ENCODE measurements at regions not wholly inside any gene's neighbourhood (a gene's known extent, or its start where the extent isn't known, plus 50 kb on each side); places are given as distances from the start of the nearest gene placed in this dataset.

DNA sequence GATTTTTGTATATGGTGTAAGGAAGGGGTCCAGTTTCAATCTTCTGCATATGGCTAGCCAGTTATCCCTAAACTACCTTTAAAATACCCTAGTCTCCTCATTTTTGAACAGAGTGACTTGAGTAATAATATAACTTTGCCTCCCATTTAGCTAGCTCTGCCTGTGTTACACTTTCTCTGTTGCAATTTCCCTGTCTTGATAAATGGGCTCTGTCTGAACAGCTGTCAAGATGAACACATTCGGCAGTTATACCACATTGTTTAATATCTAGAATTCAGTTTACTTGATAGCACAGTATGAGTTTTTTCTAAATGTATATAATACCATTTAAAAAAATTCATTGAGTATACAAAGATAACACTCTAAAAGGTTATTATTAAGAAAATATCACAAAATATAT, 562.9 kb upstream of the FTMT start:
- Histone ChIP-seq H3K36me3 (no peaks in the 10 kb centered on the region), H3K27ac (no peak overlapping the region), H3K4me1 (replicated peaks) (no peaks in the 10 kb centered on the region), H3K4me3 (no peak overlapping the region), H3K27me3 (replicated peaks) (no peaks in the 10 kb centered on the region; the same call in 1 of the 2 replicates), H3K9me3 (replicated peaks) (no peaks in the 10 kb centered on the region)
- no peak for DNase-seq (ENCODE audit: low read depth in 1 of 2, low spot score in 2 of 2)

DNA sequence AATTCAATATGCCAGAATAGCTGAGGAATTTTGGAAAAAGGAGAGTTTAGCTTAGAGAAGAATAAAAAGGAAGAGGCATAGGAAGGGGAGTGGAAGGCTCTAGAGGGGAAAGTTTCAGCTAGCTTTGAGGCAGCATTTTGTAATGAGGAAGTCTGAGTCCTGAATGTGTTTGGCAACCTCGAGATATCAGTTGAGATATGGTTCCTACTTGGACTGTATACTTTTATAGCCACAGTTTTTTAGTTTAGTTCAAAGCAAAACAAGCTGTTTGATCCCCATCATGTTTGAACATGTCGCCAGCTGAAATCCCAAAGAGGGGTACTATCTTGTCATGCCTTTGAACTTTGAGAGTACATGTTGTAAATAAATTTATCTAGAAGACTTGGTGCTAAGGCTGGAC, 559.0 kb upstream of the FTMT start:
- Histone ChIP-seq H3K27ac (no peak overlapping the region), H3K4me3 (no peak overlapping the region), H3K27me3 (replicated peaks) (no peaks in the 10 kb centered on the region; the same call in 1 of the 2 replicates), H3K36me3 (no peaks in the 10 kb centered on the region), H3K9me3 (replicated peaks) (no peaks in the 10 kb centered on the region), H3K4me1 (replicated peaks) (no peaks in the 10 kb centered on the region)
- no peak for DNase-seq (ENCODE audit: low read depth in 1 of 2, low spot score in 2 of 2)

- no peaks in the 10 kb centered on the region for H3K36me3 ChIP-seq
- H3K4me1 ChIP-seq (replicated peaks) = no peaks in the 10 kb centered on the region
- H3K27ac ChIP-seq = no peak overlapping the region
- no peaks in the 10 kb centered on the region for H3K9me3 ChIP-seq (replicated peaks)
- H3K4me3 ChIP-seq = no peak overlapping the region
- H3K27me3 ChIP-seq (replicated peaks) = no peaks in the 10 kb centered on the region
- no peak for DNase-seq (ENCODE audit: low read depth in 1 of 2, low spot score in 2 of 2)
Measured at GRCh38 chr5:121296356-121296755, 555.3 kb upstream of the FTMT start.

DNA sequence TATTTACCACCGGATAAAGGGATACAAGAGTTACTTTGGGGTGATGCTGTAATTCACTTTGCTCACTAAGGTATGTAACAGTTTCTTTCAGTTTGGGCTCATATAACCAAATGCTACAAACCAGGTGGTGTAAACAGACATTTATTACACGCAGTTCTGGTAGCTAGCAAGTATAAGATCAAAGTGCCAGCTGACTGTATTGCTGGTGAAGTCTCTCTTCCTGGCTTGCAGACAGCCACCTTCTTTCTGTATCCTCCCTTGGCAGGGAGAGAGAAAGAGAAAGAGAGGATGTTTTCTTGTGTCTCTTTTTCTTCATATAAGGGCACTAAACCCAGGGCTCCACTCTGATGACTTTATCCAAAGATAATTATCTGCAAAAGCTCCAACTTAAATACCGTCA, 552.5 kb upstream of the FTMT start:
- H3K27ac ChIP-seq = no peak overlapping the region
- H3K36me3 ChIP-seq = no peaks in the 10 kb centered on the region
- H3K4me1 ChIP-seq (replicated peaks) = no peaks in the 10 kb centered on the region
- H3K4me3 ChIP-seq = no peak overlapping the region
- no peaks in the 10 kb centered on the region for H3K27me3 ChIP-seq (replicated peaks)
- DNase-seq (ENCODE audit: low read depth in 1 of 2, low spot score in 2 of 2) = no peak
- no peaks in the 10 kb centered on the region for H3K9me3 ChIP-seq (replicated peaks)

DNA sequence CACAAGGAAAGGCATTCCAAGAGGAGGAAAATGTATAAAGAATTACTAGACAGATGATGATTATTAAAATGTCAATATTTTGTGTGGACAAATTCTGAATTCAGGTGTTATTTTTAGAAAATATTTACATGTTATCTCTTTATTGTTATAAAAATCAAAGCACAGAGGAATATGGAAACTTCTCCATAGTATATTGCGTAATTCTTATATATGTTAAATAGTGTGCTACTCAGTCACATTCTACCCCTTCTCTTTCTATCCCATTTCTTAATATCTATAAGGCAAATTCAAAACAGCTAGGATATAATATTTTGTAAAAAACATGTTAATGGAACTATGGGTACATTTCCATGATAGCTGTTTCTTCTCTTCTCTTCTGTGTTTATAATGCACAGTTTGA, 546.8 kb upstream of the FTMT start:
- Histone ChIP-seq H3K4me3 (no peak overlapping the region), H3K36me3 (no peaks in the 10 kb centered on the region), H3K9me3 (replicated peaks) (no peaks in the 10 kb centered on the region), H3K27me3 (replicated peaks) (no peaks in the 10 kb centered on the region), H3K27ac (no peak overlapping the region), H3K4me1 (replicated peaks) (no peaks in the 10 kb centered on the region)
- no peak for DNase-seq (ENCODE audit: low read depth in 1 of 2, low spot score in 2 of 2)

DNA sequence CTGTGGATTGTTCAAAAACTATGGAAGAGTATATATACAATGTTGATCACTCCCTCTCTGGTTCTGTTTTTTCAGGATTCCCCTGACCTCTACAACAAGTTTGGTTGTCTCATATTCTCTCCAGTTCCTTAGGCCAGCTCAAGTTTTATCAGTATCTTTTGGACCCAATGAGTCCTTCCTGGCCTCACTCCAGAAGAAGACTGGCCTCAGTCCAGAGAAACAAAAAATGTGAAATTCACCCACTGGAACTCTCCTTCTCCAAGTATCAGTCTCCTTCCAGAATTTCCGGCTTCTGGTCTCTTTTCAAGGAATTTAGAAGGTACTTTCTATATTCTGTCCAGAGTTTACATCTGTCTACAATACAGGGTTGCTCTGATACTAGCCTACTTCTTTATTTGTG, 537.8 kb upstream of the FTMT start:
- H3K4me3 ChIP-seq = no peak overlapping the region
- no peaks in the 10 kb centered on the region for H3K4me1 ChIP-seq (replicated peaks)
- no peaks in the 10 kb centered on the region for H3K27me3 ChIP-seq (replicated peaks)
- no peak for DNase-seq (ENCODE audit: low read depth in 1 of 2, low spot score in 2 of 2)
- no peaks in the 10 kb centered on the region for H3K36me3 ChIP-seq
- no peaks in the 10 kb centered on the region for H3K9me3 ChIP-seq (replicated peaks)
- H3K27ac ChIP-seq = no peak overlapping the region

DNA sequence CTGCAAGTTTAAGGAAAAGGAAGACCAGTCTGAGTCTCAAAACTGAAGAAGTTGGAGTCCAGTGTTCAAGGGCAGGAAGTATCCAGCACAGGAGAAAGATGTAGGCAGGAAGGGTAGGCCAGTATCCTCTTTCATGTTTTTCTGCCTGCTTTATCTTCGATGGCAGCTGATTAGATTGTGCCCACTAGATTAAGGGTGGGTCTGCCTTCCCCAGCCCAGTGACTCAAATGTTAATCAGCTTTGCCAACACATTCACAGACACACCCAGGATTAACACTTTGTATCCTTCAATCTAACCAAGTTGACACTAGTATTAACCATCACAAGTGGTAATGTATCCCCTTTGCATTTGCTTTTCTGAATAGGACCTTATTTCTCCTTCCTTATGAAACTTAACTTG, 535.9 kb upstream of the FTMT start:
- DNase-seq (ENCODE audit: low read depth in 1 of 2, low spot score in 2 of 2) = no peak
- Histone ChIP-seq H3K4me3 (no peak overlapping the region), H3K36me3 (no peaks in the 10 kb centered on the region), H3K9me3 (replicated peaks) (no peaks in the 10 kb centered on the region), H3K27ac (no peak overlapping the region), H3K4me1 (replicated peaks) (no peaks in the 10 kb centered on the region), H3K27me3 (replicated peaks) (no peaks in the 10 kb centered on the region)

DNA sequence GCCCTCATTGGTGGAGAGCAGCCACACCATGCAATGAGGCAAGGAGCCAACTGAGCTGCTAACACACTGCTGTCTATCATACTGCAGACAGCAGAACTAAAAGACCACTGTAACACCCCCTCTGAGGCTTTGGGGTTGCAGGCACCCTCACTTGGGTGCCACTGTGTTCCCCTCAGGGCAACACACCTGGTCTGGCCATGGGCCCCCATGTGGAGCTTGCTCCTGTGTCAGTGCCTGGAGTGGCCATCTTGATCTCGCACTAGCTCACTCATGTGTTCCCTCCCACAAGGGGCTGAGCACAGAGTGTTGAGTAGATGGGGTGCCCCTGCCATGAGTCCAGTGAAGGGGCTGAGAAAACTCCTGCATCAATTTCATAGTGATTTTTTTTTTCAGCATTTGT, 532.4 kb upstream of the FTMT start:
- H3K4me3 ChIP-seq = no peak overlapping the region
- H3K9me3 ChIP-seq (replicated peaks) = no peaks in the 10 kb centered on the region
- H3K27ac ChIP-seq = no peak overlapping the region
- no peaks in the 10 kb centered on the region for H3K36me3 ChIP-seq
- DNase-seq (ENCODE audit: low read depth in 1 of 2, low spot score in 2 of 2) = no peak
- H3K4me1 ChIP-seq (replicated peaks) = no peaks in the 10 kb centered on the region
- no peaks in the 10 kb centered on the region for H3K27me3 ChIP-seq (replicated peaks)

- Histone ChIP-seq H3K27me3 (replicated peaks) (no peaks in the 10 kb centered on the region), H3K4me3 (no peak overlapping the region), H3K4me1 (replicated peaks) (no peaks in the 10 kb centered on the region), H3K27ac (no peak overlapping the region), H3K9me3 (replicated peaks) (no peaks in the 10 kb centered on the region), H3K36me3 (no peaks in the 10 kb centered on the region)
- no peak for DNase-seq (ENCODE audit: low read depth in 1 of 2, low spot score in 2 of 2)
Measured at GRCh38 chr5:121325930-121326329, 525.8 kb upstream of the FTMT start.

DNA sequence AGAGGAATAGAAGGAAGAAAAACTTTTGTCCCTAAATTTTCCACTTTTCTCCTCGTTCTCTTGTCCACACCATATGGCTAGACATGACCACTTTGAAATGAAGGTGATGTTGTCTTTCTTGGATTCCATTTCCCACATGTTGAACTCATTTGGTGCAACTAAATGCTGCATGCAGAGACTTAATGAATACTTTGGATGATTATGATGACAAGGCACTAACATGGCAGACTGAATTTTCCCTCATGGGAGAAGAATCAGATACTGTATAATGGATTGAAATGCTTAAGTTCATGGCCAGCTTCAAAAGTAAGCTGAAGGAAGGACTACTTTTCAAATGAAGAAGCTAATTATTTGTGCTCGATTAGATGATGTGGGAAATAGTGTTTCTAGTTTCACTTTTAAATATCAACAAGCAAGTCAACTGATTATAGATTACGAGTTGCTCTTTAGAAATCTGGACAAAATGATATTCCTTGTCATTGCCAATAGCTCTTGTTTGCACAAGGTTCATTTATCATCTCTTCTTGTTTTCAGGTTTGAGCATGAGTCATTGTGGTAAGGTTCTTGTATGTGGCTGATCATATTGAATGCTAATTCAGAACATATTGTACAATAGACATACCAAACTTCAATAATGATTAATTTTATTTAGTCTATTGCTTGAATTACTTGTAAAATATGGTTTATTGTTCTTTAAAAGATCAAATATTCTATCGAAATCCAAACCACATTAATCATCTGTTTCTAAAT, 501.3 kb upstream of the FTMT start:
- no peaks in the 10 kb centered on the region for H3K4me1 ChIP-seq (replicated peaks)
- DNase-seq (ENCODE audit: low read depth in 1 of 2, low spot score in 2 of 2) = no peak
- no peak overlapping the region for H3K27ac ChIP-seq
- no peaks in the 10 kb centered on the region for H3K9me3 ChIP-seq (replicated peaks)
- H3K36me3 ChIP-seq = no peaks in the 10 kb centered on the region
- no peak overlapping the region for H3K4me3 ChIP-seq
- H3K27me3 ChIP-seq (replicated peaks) = 0 out of 2 replicates have a peak, but pooled peaks cover 2% of the 10 kb centered on the region

DNA sequence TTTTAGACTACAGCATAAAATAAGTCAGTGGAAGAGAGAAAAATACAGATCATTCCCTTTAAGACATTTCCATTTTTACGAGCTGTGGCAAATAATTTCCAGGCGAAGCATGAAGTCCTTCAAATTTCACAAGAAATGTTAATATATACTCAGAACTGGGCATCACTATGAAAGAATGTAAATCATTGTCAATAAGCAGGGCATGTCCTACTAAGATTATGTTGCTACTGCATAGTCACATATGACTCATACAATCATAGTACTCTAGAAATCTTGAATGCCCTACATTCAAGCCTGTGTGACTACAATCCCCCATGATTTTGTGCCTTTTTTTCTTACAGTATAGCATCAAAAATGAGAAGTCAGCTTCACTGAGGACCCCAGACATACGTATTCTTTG, 485.2 kb upstream of the FTMT start:
- peak in 1 of 2 experiments; percentile 54 for DNase-seq (ENCODE audit: low read depth in 1 of 2, low spot score in 2 of 2)
- H3K27ac ChIP-seq = peak overlapping the region; percentile 6; the same call in 1 of the 2 replicates
- H3K9me3 ChIP-seq (replicated peaks) = no peaks in the 10 kb centered on the region
- H3K4me1 ChIP-seq (replicated peaks) = peaks cover 10% of the 10 kb centered on the region
- no peaks in the 10 kb centered on the region for H3K27me3 ChIP-seq (replicated peaks)
- H3K36me3 ChIP-seq = no peaks in the 10 kb centered on the region
- H3K4me3 ChIP-seq = no peak overlapping the region

GRCh38 chr5:121373371-121373770, 478.3 kb upstream of the FTMT start:
- DNase-seq (ENCODE audit: low read depth in 1 of 2, low spot score in 2 of 2) = no peak
- H3K4me3 ChIP-seq = no peak overlapping the region

GRCh38 chr5:121377461-121377860, 474.2 kb upstream of the FTMT start:
- H3K4me1 ChIP-seq (replicated peaks) = no peaks in the 10 kb centered on the region
- no peak for DNase-seq (ENCODE audit: low read depth in 1 of 2, low spot score in 2 of 2)

More at GRCh38 chr5:121373371-121373770, 478.3 kb upstream of the FTMT start:
- Histone ChIP-seq H3K27me3 (replicated peaks) (no peaks in the 10 kb centered on the region), H3K36me3 (no peaks in the 10 kb centered on the region), H3K27ac (no peak overlapping the region), H3K9me3 (replicated peaks) (no peaks in the 10 kb centered on the region), H3K4me1 (replicated peaks) (no peaks in the 10 kb centered on the region)

DNA sequence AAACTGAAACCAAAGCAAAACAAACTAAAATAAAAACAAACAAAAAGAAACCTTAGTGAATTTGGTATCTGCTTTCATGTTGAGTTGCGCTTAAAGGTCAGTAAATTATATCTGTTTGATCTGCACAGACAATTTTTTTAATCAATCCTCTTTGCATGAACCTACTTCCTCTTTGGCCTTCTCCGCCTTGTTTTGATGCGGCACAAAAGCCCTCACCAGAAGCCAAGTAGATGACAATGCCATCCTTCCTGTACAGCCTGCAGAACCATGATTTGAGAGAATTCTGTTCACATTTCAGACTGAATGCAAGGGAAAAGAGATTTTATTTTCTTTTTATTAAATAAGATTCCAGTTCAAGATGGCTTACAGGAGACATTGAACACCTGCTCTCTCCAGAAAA, 473.6 kb upstream of the FTMT start:
- Histone ChIP-seq H3K27ac (no peak overlapping the region), H3K4me3 (no peak overlapping the region), H3K9me3 (replicated peaks) (no peaks in the 10 kb centered on the region), H3K4me1 (replicated peaks) (no peaks in the 10 kb centered on the region), H3K36me3 (no peaks in the 10 kb centered on the region), H3K27me3 (replicated peaks) (no peaks in the 10 kb centered on the region)
- DNase-seq (ENCODE audit: low read depth in 1 of 2, low spot score in 2 of 2) = no peak

More at GRCh38 chr5:121377461-121377860, 474.2 kb upstream of the FTMT start:
- Histone ChIP-seq H3K27me3 (replicated peaks) (no peaks in the 10 kb centered on the region), H3K36me3 (no peaks in the 10 kb centered on the region), H3K4me3 (no peak overlapping the region), H3K27ac (no peak overlapping the region), H3K9me3 (replicated peaks) (no peaks in the 10 kb centered on the region)
